Neural crest cell (in vitro differentiated cells): ENCODE measurements at regions not wholly inside any gene's neighbourhood (a gene's known extent, or its start where the extent isn't known, plus 50 kb on each side); places are given as distances from the start of the nearest gene placed in this dataset.

Experiments used
- DNase-seq: peaks from one replicate; pipeline ENCODE4 v3.0.0; 2021; ENCODE audit warnings: low read depth, mixed read lengths, low spot score
- H3K27ac Mint-ChIP-seq: one replicate; pipeline ENCODE4 v1.8.0; 2021; ENCODE audit warnings: mild to moderate bottlenecking, mixed read lengths; ENCODE audit not compliant: unreplicated experiment
- H3K27me3 Mint-ChIP-seq: 2 replicates; pipeline ENCODE4 v1.8.0; 2021; ENCODE audit warnings: low read depth, mild to moderate bottlenecking, mixed read lengths
- H3K36me3 Mint-ChIP-seq: 2 replicates; pipeline ENCODE4 v1.8.0; 2021; ENCODE audit warnings: low read depth, mild to moderate bottlenecking, mixed read lengths
- H3K4me1 Mint-ChIP-seq: 2 replicates; pipeline ENCODE4 v1.8.0; 2021; ENCODE audit warnings: mixed read lengths
- H3K4me3 Mint-ChIP-seq: one replicate; pipeline ENCODE4 v1.8.0; 2021; ENCODE audit warnings: mild to moderate bottlenecking, mixed read lengths
- H3K9me3 Mint-ChIP-seq: 2 replicates; pipeline ENCODE4 v1.8.0; 2021; ENCODE audit warnings: mixed read lengths
- CTCF ChIP-seq: fragments of 200-600 bp; sonication (generic); conservative IDR thresholded peaks from 2 replicates; pipeline ENCODE4 v1.5.0; 2021; ENCODE audit warnings: antibody characterized with exemption, mild to moderate bottlenecking

DNA sequence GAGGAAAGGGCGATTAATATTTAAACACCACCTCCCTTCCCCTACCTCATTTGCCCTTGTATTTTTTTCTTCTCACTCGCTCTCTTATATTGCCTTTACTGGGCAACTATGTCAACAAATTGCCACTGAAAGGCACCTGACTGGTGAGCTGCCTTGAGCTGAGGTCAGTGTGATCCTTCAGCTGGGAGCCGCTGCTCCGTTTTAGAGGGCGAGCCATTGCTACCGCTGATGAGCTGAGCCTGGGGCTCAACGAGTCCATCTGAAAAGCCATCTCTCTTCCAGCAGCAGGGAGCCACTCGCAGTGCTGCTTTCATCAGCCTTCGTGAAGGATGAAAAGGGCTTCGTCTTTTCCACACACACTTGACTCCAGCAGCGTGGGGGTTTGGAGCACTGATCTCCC lies 108.0 kb upstream of the KIF26B start:
- no peak for TF ChIP-seq CTCF
- Mint-ChIP-seq H3K9me3 (no peaks in the 10 kb centered on the region), H3K27ac (no peak overlapping the region), H3K4me1 (peaks cover 20% of the 10 kb centered on the region), H3K4me3 (no peak overlapping the region), H3K27me3 (no peaks in the 10 kb centered on the region), H3K36me3 (no peaks in the 10 kb centered on the region)
- no peak for DNase-seq

DNA sequence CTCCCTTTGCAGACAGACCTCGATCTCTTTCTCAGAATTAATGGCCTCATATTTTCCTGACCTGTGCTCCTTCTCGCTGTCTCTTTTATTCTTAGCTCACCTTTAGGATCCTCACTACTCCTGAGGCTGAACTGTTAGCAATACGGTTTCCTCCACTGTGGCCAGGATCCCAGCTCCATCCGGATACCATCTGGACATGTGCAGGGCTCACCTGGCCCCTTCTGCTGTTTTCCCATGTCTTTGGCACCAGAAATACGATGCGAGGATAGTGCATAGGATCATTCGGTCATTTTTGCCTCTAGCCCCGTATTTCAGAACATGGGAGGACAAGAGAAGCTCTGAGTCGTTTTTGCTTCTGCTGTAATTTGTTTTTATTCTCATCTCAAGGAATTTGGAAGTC lies 108.5 kb upstream of the KIF26B start:
- no peak overlapping the region for H3K27ac Mint-ChIP-seq
- no peaks in the 10 kb centered on the region for H3K36me3 Mint-ChIP-seq
- no peaks in the 10 kb centered on the region for H3K9me3 Mint-ChIP-seq
- TF ChIP-seq CTCF: no peak
- peaks cover 19% of the 10 kb centered on the region for H3K4me1 Mint-ChIP-seq
- no peaks in the 10 kb centered on the region for H3K27me3 Mint-ChIP-seq
- no peak overlapping the region for H3K4me3 Mint-ChIP-seq
- DNase-seq: no peak

- no peaks in the 10 kb centered on the region for H3K27me3 Mint-ChIP-seq
- H3K9me3 Mint-ChIP-seq: no peaks in the 10 kb centered on the region
- H3K4me3 Mint-ChIP-seq: no peak overlapping the region
- H3K36me3 Mint-ChIP-seq: no peaks in the 10 kb centered on the region
- peaks cover 19% of the 10 kb centered on the region for H3K4me1 Mint-ChIP-seq
- H3K27ac Mint-ChIP-seq: no peak overlapping the region
- DNase-seq: no peak
- no peak for TF ChIP-seq CTCF
These were observed 109.5 kb upstream of the KIF26B start for GRCh38 chr1:245045087-245045881.

DNA sequence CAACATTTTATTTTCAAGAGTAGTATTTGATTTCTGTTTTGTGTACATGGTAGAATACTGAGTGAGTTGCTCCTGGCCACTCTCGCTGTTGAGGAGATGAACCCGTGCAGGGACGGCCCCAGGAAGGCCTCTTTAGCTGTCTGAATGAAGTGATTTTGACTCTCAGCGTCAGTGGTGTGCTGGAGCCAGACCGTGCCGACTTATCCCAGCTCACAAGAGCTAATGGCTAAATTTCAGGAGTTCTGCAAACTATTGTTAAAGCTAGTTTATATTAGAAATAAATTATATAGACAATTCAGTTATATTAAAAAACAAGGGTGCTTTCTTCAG lies 111.2 kb upstream of the KIF26B start:
- TF ChIP-seq CTCF: no peak
- Mint-ChIP-seq H3K27me3 (no peaks in the 10 kb centered on the region), H3K27ac (no peak overlapping the region), H3K4me3 (no peak overlapping the region), H3K9me3 (no peaks in the 10 kb centered on the region), H3K4me1 (peaks cover 19% of the 10 kb centered on the region), H3K36me3 (peaks cover 7% of the 10 kb centered on the region)
- DNase-seq: no peak

DNA sequence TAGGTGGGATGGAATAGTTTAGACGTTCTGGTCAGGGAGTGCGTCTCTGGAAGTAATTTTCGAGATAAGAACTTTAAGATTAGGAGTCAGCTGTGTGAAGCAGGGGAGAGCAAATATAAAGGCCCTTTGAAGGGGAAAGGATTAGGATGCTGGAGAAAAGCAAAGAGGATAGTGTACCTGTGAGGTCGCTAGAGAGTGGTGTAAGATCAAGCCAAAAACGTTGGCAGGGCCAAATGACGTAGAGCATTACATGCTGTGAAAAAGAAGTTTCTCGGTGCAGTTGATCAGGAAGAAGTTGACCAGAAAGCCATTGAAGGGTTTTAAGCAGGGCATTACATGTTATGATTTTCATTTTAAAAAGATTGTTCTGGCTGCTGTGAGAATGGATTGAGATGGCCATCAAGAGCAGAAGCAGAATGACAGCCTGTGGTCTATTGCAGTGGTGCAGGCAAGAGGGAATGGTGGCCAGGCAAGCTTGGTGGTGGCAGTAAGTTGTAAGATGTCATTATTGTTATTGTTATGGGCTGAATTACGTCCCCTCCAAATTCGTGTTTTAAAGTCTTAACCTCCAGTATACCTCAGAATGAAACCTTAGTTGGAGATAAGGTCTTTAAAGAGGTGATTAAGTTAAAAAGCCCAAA lies 113.6 kb upstream of the KIF26B start:
- Mint-ChIP-seq H3K27me3 (no peaks in the 10 kb centered on the region), H3K4me3 (no peak overlapping the region), H3K9me3 (no peaks in the 10 kb centered on the region), H3K27ac (no peak overlapping the region), H3K4me1 (peaks cover 12% of the 10 kb centered on the region), H3K36me3 (peaks cover 7% of the 10 kb centered on the region)
- no peak for TF ChIP-seq CTCF
- DNase-seq: no peak
